Heart left ventricle (tissue), 16 donors: ENCODE measurements at regions not wholly inside any gene's neighbourhood (a gene's known extent, or its start where the extent isn't known, plus 50 kb on each side); places are given as distances from the start of the nearest gene placed in this dataset.

Source experiments
- ATAC-seq, 4 donors: fragments of 200-7000 bp; cut with Tn5 transposase; one replicate each; pipeline ENCODE4 v1.9.1; 2020 to 2022; ENCODE audit warnings: moderate library complexity in 4 of 4, mild to moderate bottlenecking in 3 of 4, moderate number of reproducible peaks in 1 of 4
- DNase-seq, 5 donors: peaks; one replicate each; pipeline ENCODE4 v3.0.0-alpha.2; 2020
- H3K27ac ChIP-seq, 12 donors: fragments of 200-600 bp; sonication (generic) in 4 of 12; one replicate each; pipeline versions ENCODE4 v1.5.0 to v1.8.0; 2016 to 2022; ENCODE audit warnings: mild to moderate bottlenecking in 2 of 12
- H3K27me3 ChIP-seq, 9 donors: fragments of 200-600 bp; sonication (generic) in 2 of 9; one replicate each; pipeline versions ENCODE4 v1.5.1 to v1.8.0; 2016 to 2022; ENCODE audit warnings: mild to moderate bottlenecking in 3 of 9
- H3K36me3 ChIP-seq, 9 donors: fragments of 200-600 bp; sonication (generic) in 2 of 9; one replicate each; pipeline versions ENCODE4 v1.5.0 to v1.8.0; 2018 to 2022; ENCODE audit warnings: mild to moderate bottlenecking in 2 of 9
- H3K4me1 ChIP-seq, 12 donors: fragments of 200-600 bp; sonication (generic) in 4 of 12; one replicate each; pipeline versions ENCODE4 v1.5.0 to v1.8.0; 2016 to 2022; ENCODE audit warnings: mild to moderate bottlenecking in 3 of 12
- H3K4me3 ChIP-seq, 12 donors: fragments of 200-600 bp; sonication (generic) in 4 of 12; one replicate each; pipeline versions ENCODE4 v1.5.0 to v1.8.0; 2017 to 2022; ENCODE audit warnings: mild to moderate bottlenecking in 9 of 12, moderate library complexity in 4 of 12
- H3K9me3 ChIP-seq, 12 donors: fragments of 200-600 bp; sonication (generic) in 4 of 12; one replicate each; pipeline versions ENCODE4 v1.5.0 to v1.8.0; 2016 to 2022; ENCODE audit warnings: mild to moderate bottlenecking in 1 of 12
- POLR2A ChIP-seq, 2 donors: fragments of 450-650 bp; IDR thresholded peaks; one replicate each; pipeline ENCODE4 v1.6.1; 2017; ENCODE audit warnings: antibody characterized with exemption in 2 of 2, mild to moderate bottlenecking in 2 of 2, moderate library complexity in 2 of 2
- WGBS, 4 donors: extraction: QIAGEN DNeasy Blood & Tissue Kit in 2 of 4; methylation state at CpG; one replicate each; pipeline versions ENCODE4 v1.1.5 to v1.1.7; 2013 to 2018; 5-methylcytosine and 5-hydroxymethylcytosine counted together
- intact Hi-C, 10 donors: fragments of 100-400 bp; cut with DNase I; formaldehyde crosslinking; loops; one replicate each; pipeline versions ENCODE4 v1.11.1 to v1.14.2; 2022
- TF ChIP-seq, protein P1 (sequence below), 12 donors: fragments of 200-600 bp; sonication (generic) in 4 of 12; IDR thresholded peaks; one replicate each; pipeline versions ENCODE4 v1.5.0 to v1.8.0; 2018 to 2022; ENCODE audit warnings: antibody characterized with exemption in 12 of 12, mild to moderate bottlenecking in 5 of 12
- donor health status: ischemic (EF 13 %, LVEDD 7.1; RV severe dilation, severe dysfunction).
- donor health status: healthy with polysubstance abuse.
- donor health status: DM: no; HTN: yes; CAD: no.
- donor health status: DM: no; HTN: no; CAD: no.
- donor health status: ischemic (EF 25% LVEDD 6.9; RV normal size, moderate dysfunction).
- donor health status: ischemic (EF 25% LVEDD 5.7; RV mildly dilated, moderate dysfunction).
- donor health status: healthy.
- donor health status: DM: yes; HTN: yes; CAD: no.
- donor health status: ischemic (EF 35%, LVEDD 5.7; RV mildly dilated, moderate dysfunction).
- donor health status: nonischemic (EF 11% LVEDD 7.7; RV severe dilation, severe dysfunction).
- donor health status: DM: yes; HTN: yes; CAD: no.
- donor health status: PGD.
- donor health status: ischemic (EF 29% LVEDD 5.4; RV normal size, mild dysfunction).
- donor health status: nonischemic (EF 23%, LVEDD 6.1; RV moderate dilation, normal function).

- Histone ChIP-seq H3K9me3 (no peaks in the 10 kb centered on the region), H3K4me1 (peaks cover 0 to 20% (median 0%) of the 10 kb centered on the region in 12 donors), H3K27me3 (no peaks in the 10 kb centered on the region), H3K4me3 (no peak overlapping the region), H3K36me3 (no peaks in the 10 kb centered on the region), H3K27ac (no peak overlapping the region)
- TF ChIP-seq POLR2A (IDR thresholded peaks at IDR 0.05) = no peak
- TF ChIP-seq, protein P1, sequence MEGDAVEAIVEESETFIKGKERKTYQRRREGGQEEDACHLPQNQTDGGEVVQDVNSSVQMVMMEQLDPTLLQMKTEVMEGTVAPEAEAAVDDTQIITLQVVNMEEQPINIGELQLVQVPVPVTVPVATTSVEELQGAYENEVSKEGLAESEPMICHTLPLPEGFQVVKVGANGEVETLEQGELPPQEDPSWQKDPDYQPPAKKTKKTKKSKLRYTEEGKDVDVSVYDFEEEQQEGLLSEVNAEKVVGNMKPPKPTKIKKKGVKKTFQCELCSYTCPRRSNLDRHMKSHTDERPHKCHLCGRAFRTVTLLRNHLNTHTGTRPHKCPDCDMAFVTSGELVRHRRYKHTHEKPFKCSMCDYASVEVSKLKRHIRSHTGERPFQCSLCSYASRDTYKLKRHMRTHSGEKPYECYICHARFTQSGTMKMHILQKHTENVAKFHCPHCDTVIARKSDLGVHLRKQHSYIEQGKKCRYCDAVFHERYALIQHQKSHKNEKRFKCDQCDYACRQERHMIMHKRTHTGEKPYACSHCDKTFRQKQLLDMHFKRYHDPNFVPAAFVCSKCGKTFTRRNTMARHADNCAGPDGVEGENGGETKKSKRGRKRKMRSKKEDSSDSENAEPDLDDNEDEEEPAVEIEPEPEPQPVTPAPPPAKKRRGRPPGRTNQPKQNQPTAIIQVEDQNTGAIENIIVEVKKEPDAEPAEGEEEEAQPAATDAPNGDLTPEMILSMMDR (IDR thresholded peaks at IDR 0.05) = no peak
- WGBS, 4 donors = 91 to 93% (median 92%) methylated on average over 8 of the region's 8 CpGs
- ATAC-seq = no peak
- intact Hi-C loops = no loop called here
- DNase-seq = no peak
Observed at GRCh38 chr9:14441115-14441514, 127.2 kb upstream of the NFIB start.

DNA sequence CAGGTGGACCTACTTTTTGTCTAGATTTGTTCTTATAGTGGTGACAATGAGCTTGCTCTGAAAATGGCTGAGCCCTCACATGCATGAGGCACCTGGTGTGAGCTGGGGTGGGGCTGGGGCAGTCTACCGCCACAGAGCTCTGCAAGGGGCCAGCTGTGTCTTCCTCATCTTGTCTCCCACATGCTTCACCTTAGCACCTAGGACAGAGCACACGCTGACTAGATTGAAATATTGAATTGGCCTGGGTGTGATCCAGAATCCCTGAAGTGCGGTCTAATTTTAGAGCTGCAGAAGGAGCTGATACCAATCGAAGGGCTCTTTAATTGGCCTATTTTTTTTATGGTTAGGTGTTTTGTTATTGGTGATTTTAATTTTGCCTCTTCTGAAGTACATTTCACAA is 126.1 kb upstream of the NFIB start:
- intact Hi-C loops = no loop called here
- 49 to 57% (median 55%) methylated on average over 4 of the region's 4 CpGs for WGBS, 4 donors

GRCh38 chr9:14439555-14439954 is 125.6 kb upstream of the NFIB start:
- Histone ChIP-seq H3K4me1 (peaks cover 0 to 33% (median 2%) of the 10 kb centered on the region in 12 donors), H3K36me3 (no peaks in the 10 kb centered on the region), H3K9me3 (no peaks in the 10 kb centered on the region), H3K27ac (no peak overlapping the region), H3K27me3 (no peaks in the 10 kb centered on the region), H3K4me3 (no peak overlapping the region)
- TF ChIP-seq, protein P1 (IDR thresholded peaks at IDR 0.05) = no peak
- no peak for TF ChIP-seq POLR2A (IDR thresholded peaks at IDR 0.05)
- intact Hi-C loops = loop anchor here in 6 of 10 donors (10.0 kb wide), 4 partner anchors 1015 to 1405 kb away; no protein-coding TSS in a partner anchor
- DNase-seq = no peak
- ATAC-seq = no peak
- 84 to 94% (median 89%) methylated on average over 6 of the region's 6 CpGs for WGBS, 4 donors

More for the DNA sequence above, 126.1 kb upstream of the NFIB start:
- TF ChIP-seq, protein P1 (IDR thresholded peaks at IDR 0.05) = no peak
- TF ChIP-seq POLR2A (IDR thresholded peaks at IDR 0.05) = no peak
- no peak for ATAC-seq
- Histone ChIP-seq H3K4me1 (peaks cover 0 to 28% (median 0%) of the 10 kb centered on the region in 12 donors), H3K4me3 (no peak overlapping the region), H3K27me3 (no peaks in the 10 kb centered on the region), H3K9me3 (no peaks in the 10 kb centered on the region), H3K27ac (no peak overlapping the region), H3K36me3 (no peaks in the 10 kb centered on the region)
- DNase-seq = no peak

- no peak for DNase-seq
- Histone ChIP-seq H3K27me3 (no peaks in the 10 kb centered on the region), H3K9me3 (no peaks in the 10 kb centered on the region), H3K36me3 (no peaks in the 10 kb centered on the region), H3K4me1 (peaks cover 0 to 42% (median 9%) of the 10 kb centered on the region in 12 donors), H3K27ac (no peak overlapping the region), H3K4me3 (no peak overlapping the region)
- WGBS, 4 donors = 84 to 92% (median 90%) methylated on average over 16 to 17 of the region's 17 CpGs
- ATAC-seq = no peak
- no peak for TF ChIP-seq POLR2A (IDR thresholded peaks at IDR 0.05)
- intact Hi-C loops = loop anchor here in 6 of 10 donors (10.0 kb wide), 4 partner anchors 1014 to 1404 kb away; no protein-coding TSS in a partner anchor
Observed at GRCh38 chr9:14438232-14439021, 124.5 kb upstream of the NFIB start.
